Hypothalamus (tissue), 51 donors: ENCODE measurements at regions not wholly inside any gene's neighbourhood (a gene's known extent, or its start where the extent isn't known, plus 50 kb on each side); places are given as distances from the start of the nearest gene placed in this dataset.

Experiments used
- DNase-seq, 51 donors: peaks; one replicate each; lab custom pipeline; 2025; lab: John Stamatoyannopoulos, UW

GRCh38 chr2:106572541-106573450 is 85.6 kb downstream of the CD8B2 start:
- DNase-seq, result peak in 1 of 51 donors; percentile 16

GRCh38 chr2:106573773-106574172 is 86.6 kb downstream of the CD8B2 start:
- DNase-seq, result no peak

- DNase-seq, result no peak
Measured at GRCh38 chr2:106575955-106576354, 88.8 kb downstream of the CD8B2 start.

GRCh38 chr2:106577255-106577651 is 90.1 kb downstream of the CD8B2 start:
- DNase-seq, result no peak

GRCh38 chr2:106579750-106580197 is 92.6 kb downstream of the CD8B2 start:
- DNase-seq, result no peak

- no peak for DNase-seq
Measured at GRCh38 chr2:106580241-106580640, 93.1 kb downstream of the CD8B2 start.

GRCh38 chr2:106581328-106581727 is 94.2 kb downstream of the CD8B2 start:
- DNase-seq, result no peak

GRCh38 chr2:106581755-106582147 is 94.6 kb downstream of the CD8B2 start:
- no peak for DNase-seq

- peak in 43 of 51 donors; percentile 8 to 82 (median 51) for DNase-seq
Measured at GRCh38 chr2:106582148-106583143, 95.3 kb downstream of the CD8B2 start.

- no peak for DNase-seq
Measured at GRCh38 chr2:106584304-106584954, 97.3 kb downstream of the CD8B2 start.

- no peak for DNase-seq
Measured at GRCh38 chr2:106596844-106597243, 109.7 kb downstream of the CD8B2 start.

GRCh38 chr2:106599540-106599939 is 112.4 kb downstream of the CD8B2 start:
- no peak for DNase-seq

GRCh38 chr2:106602042-106602441 is 114.9 kb downstream of the CD8B2 start:
- DNase-seq, result no peak

GRCh38 chr2:106606652-106607051 is 119.5 kb downstream of the CD8B2 start:
- no peak for DNase-seq

GRCh38 chr2:106607371-106607770 is 120.2 kb downstream of the CD8B2 start:
- DNase-seq, result no peak

- no peak for DNase-seq
Measured at GRCh38 chr2:106609780-106610179, 122.6 kb downstream of the CD8B2 start.

GRCh38 chr2:106614511-106615291 is 127.5 kb downstream of the CD8B2 start:
- no peak for DNase-seq

- DNase-seq, result no peak
Measured at GRCh38 chr2:106618614-106619013, 131.4 kb downstream of the CD8B2 start.

- DNase-seq, result no peak
Measured at GRCh38 chr2:106623456-106623855, 136.3 kb downstream of the CD8B2 start.
